Body of pancreas (tissue), 4 donors: ENCODE measurements at regions not wholly inside any gene's neighbourhood (a gene's known extent, or its start where the extent isn't known, plus 50 kb on each side); places are given as distances from the start of the nearest gene placed in this dataset.

ENCODE experiments used
- CTCF ChIP-seq, 7 experiments: fragments of 450-650 bp in 4 of 7; fragments of 200-600 bp in 3 of 7; sonication (generic) in 3 of 7; IDR thresholded peaks; one replicate each; pipeline ENCODE4 v1.5.1; 2016 to 2019; ENCODE audit warnings: antibody characterized with exemption in 7 of 7
- POLR2A ChIP-seq, 3 donors: fragments of 450-650 bp; IDR thresholded peaks; one replicate each; pipeline ENCODE4 v1.6.1; 2016; ENCODE audit warnings: antibody characterized with exemption in 3 of 3, mild to moderate bottlenecking in 2 of 3

- TF ChIP-seq POLR2A (IDR thresholded peaks at IDR 0.05) (no peak), CTCF (IDR thresholded peaks at IDR 0.05) (no peak)
These were observed 149.9 kb upstream of the IRF2BP2 start for GRCh38 chr1:234759888-234760287.
